ENCODE measurements at regions not wholly inside any gene's neighbourhood (a gene's known extent, or its start where the extent isn't known, plus 50 kb on each side); places are given as distances from the start of the nearest gene placed in this dataset.

DNA sequence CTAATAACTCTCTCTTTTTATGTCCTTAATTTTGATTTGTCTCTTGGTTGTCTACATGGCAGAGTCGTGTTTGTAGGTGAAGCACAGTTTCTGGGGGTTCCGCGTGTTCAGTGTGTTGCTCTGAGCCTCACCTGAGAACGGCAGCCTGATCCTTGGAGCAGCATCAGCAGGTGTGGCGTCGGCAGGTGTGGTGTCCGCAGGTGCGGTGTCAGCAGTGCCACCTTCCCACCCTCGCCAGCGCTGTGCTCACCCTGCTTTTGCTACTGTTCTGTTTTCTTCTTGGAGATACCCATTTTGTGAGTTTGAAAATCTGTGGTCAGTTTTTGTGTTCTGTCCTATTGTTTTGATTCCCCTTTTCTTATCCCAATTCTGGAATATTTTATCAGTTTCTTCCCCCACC is 406.6 kb downstream of the GLRX3 start:
- WGBS = 78% methylated on average over 10 of the region's 10 CpGs
- no peak for DNase-seq (ENCODE audit: low spot score)
- no peaks in the 10 kb centered on the region for H3K27me3 ChIP-seq (replicated peaks; ENCODE audit: insufficient read depth)
- H3K4me3 ChIP-seq = no peak overlapping the region
- H3K27ac ChIP-seq = no peak overlapping the region
- no peaks in the 10 kb centered on the region for H3K36me3 ChIP-seq
- no peak for TF ChIP-seq POLR2A (IDR thresholded peaks at IDR 0.05)
- TF ChIP-seq POLR2AphosphoS5 (IDR thresholded peaks at IDR 0.05) = no peak
- TF ChIP-seq, protein P1, sequence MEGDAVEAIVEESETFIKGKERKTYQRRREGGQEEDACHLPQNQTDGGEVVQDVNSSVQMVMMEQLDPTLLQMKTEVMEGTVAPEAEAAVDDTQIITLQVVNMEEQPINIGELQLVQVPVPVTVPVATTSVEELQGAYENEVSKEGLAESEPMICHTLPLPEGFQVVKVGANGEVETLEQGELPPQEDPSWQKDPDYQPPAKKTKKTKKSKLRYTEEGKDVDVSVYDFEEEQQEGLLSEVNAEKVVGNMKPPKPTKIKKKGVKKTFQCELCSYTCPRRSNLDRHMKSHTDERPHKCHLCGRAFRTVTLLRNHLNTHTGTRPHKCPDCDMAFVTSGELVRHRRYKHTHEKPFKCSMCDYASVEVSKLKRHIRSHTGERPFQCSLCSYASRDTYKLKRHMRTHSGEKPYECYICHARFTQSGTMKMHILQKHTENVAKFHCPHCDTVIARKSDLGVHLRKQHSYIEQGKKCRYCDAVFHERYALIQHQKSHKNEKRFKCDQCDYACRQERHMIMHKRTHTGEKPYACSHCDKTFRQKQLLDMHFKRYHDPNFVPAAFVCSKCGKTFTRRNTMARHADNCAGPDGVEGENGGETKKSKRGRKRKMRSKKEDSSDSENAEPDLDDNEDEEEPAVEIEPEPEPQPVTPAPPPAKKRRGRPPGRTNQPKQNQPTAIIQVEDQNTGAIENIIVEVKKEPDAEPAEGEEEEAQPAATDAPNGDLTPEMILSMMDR (IDR thresholded peaks at IDR 0.05) = no peak
- H3K9me3 ChIP-seq = no peaks in the 10 kb centered on the region
- intact Hi-C loops (cut with DNase I) = no loop called here
- H3K4me1 ChIP-seq (replicated peaks) = no peaks in the 10 kb centered on the region

GRCh38 chr10:130543794-130544193 is 407.6 kb downstream of the GLRX3 start:
- no peak for TF ChIP-seq POLR2A (IDR thresholded peaks at IDR 0.05)
- no peak for TF ChIP-seq POLR2AphosphoS5 (IDR thresholded peaks at IDR 0.05)
- H3K36me3 ChIP-seq = no peaks in the 10 kb centered on the region
- H3K27ac ChIP-seq = no peak overlapping the region
- intact Hi-C loops (cut with DNase I) = no loop called here
- WGBS = 70% methylated on average over 7 of the region's 7 CpGs
- H3K4me1 ChIP-seq (replicated peaks) = no peaks in the 10 kb centered on the region
- no peak overlapping the region for H3K4me3 ChIP-seq
- no peaks in the 10 kb centered on the region for H3K27me3 ChIP-seq (replicated peaks; ENCODE audit: insufficient read depth)
- H3K9me3 ChIP-seq = no peaks in the 10 kb centered on the region
- no peak for DNase-seq (ENCODE audit: low spot score)

- Histone ChIP-seq H3K36me3 (no peaks in the 10 kb centered on the region), H3K4me1 (replicated peaks) (no peaks in the 10 kb centered on the region), H3K4me3 (no peak overlapping the region), H3K27ac (no peak overlapping the region), H3K9me3 (no peaks in the 10 kb centered on the region), H3K27me3 (replicated peaks; ENCODE audit: insufficient read depth) (peaks cover 2% of the 10 kb centered on the region)
- intact Hi-C loops (cut with DNase I) = no loop called here
- WGBS = 43% methylated on average over 6 of the region's 6 CpGs
- TF ChIP-seq POLR2AphosphoS5 (IDR thresholded peaks at IDR 0.05) (no peak), POLR2A (IDR thresholded peaks at IDR 0.05) (no peak)
- TF ChIP-seq, protein P1 (IDR thresholded peaks at IDR 0.05) = no peak
- no peak for DNase-seq (ENCODE audit: low spot score)
Observed at GRCh38 chr10:130545122-130545521, 408.9 kb downstream of the GLRX3 start.

GRCh38 chr10:130545697-130546096 is 409.5 kb downstream of the GLRX3 start:
- TF ChIP-seq POLR2A (IDR thresholded peaks at IDR 0.05) = no peak
- TF ChIP-seq, protein P1 (IDR thresholded peaks at IDR 0.05) = no peak
- TF ChIP-seq POLR2AphosphoS5 (IDR thresholded peaks at IDR 0.05) = no peak
- WGBS = 53% methylated on average over 8 of the region's 8 CpGs
- Histone ChIP-seq H3K27ac (no peak overlapping the region), H3K4me1 (replicated peaks) (no peaks in the 10 kb centered on the region), H3K27me3 (replicated peaks; ENCODE audit: insufficient read depth) (peaks cover 2% of the 10 kb centered on the region), H3K36me3 (no peaks in the 10 kb centered on the region), H3K4me3 (no peak overlapping the region), H3K9me3 (no peaks in the 10 kb centered on the region)
- no peak for DNase-seq (ENCODE audit: low spot score)
- intact Hi-C loops (cut with DNase I) = no loop called here

DNA sequence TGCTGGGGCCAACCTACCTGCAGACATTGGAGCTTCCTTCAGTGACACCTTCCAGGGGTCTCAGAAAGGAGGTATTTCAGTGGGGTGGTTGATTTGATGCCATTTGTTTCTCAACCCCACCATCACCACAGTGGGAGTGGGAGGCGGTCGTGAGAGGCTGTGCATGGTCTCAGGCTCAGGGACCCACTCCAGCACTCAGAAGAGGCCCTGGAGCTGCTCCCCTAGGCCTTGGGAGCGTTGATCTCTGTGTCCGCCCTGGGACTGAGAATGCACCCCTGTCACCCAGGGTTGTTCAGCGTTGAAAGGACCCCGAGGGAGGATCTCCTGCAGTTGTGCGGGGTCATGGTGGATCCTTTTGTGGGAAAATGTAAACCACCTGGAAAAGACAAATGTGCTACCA is 410.6 kb downstream of the GLRX3 start:
- intact Hi-C loops (cut with DNase I) = no loop called here
- no peaks in the 10 kb centered on the region for H3K9me3 ChIP-seq
- 82% methylated on average over 7 of the region's 7 CpGs for WGBS
- H3K4me3 ChIP-seq = no peak overlapping the region
- no peaks in the 10 kb centered on the region for H3K36me3 ChIP-seq
- TF ChIP-seq POLR2AphosphoS5 (IDR thresholded peaks at IDR 0.05) (no peak), POLR2A (IDR thresholded peaks at IDR 0.05) (no peak)
- TF ChIP-seq, protein P1 (IDR thresholded peaks at IDR 0.05) = no peak
- peaks cover 6% of the 10 kb centered on the region for H3K27me3 ChIP-seq (replicated peaks; ENCODE audit: insufficient read depth)
- no peak overlapping the region for H3K27ac ChIP-seq
- H3K4me1 ChIP-seq (replicated peaks) = no peaks in the 10 kb centered on the region
- DNase-seq (ENCODE audit: low spot score) = no peak
